K562 (cell line): ENCODE measurements at regions not wholly inside any gene's neighbourhood (a gene's known extent, or its start where the extent isn't known, plus 50 kb on each side); places are given as distances from the start of the nearest gene placed in this dataset.
A peak's percentile ranks its signal among the peaks of the same experiment; 100 is the strongest.

Experiments
- BRF1 ChIP-seq: IDR thresholded peaks from 3 replicates; pipeline ENCODE4 v1.6.1; 2011; ENCODE audit warnings: borderline replicate concordance, mild to moderate bottlenecking; ENCODE audit not compliant: insufficient read length; ENCODE audit errors: extremely low read depth
- CBX5 ChIP-seq: IDR thresholded peaks from 2 replicates; pipeline ENCODE4 v1.6.1; 2014; ENCODE audit warnings: low read depth, borderline replicate concordance
- CEBPB ChIP-seq: fragments of 450-650 bp; IDR thresholded peaks from 2 replicates; pipeline ENCODE4 v1.6.1; 2016; ENCODE audit warnings: missing genetic modification characterization, missing compliant biosample characterization
- CHD2 ChIP-seq: IDR thresholded peaks from 2 replicates; pipeline ENCODE4 v1.6.1; 2011; ENCODE audit warnings: low read depth, low read length
- FOXA1 ChIP-seq: fragments of 450-650 bp; IDR thresholded peaks from 2 replicates; pipeline ENCODE4 v1.6.1; 2016; ENCODE audit warnings: mild to moderate bottlenecking, borderline replicate concordance
- FOXJ3 ChIP-seq: sonication (generic); formaldehyde crosslinking; IDR thresholded peaks from 2 replicates; pipeline ENCODE4 v1.4.0; 2020; ENCODE audit warnings: mild to moderate bottlenecking, missing genetic modification reagents
- HNRNPH1 ChIP-seq: fragments of 200-400 bp; formaldehyde crosslinking; optimal IDR thresholded peaks from 2 replicates; pipeline ENCODE3; 2017; ENCODE audit warnings: low read depth, mild to moderate bottlenecking, low read length, moderate library complexity
- ILK ChIP-seq: fragments of 450-650 bp; IDR thresholded peaks from 2 replicates; pipeline ENCODE4 v1.6.1; 2016; ENCODE audit warnings: missing genetic modification characterization, low read depth, mild to moderate bottlenecking, missing compliant biosample characterization, moderate library complexity, borderline replicate concordance
- KAT8 ChIP-seq: fragments of 450-650 bp; IDR thresholded peaks from 2 replicates; pipeline ENCODE4 v1.6.1; 2016; ENCODE audit warnings: low read depth, mild to moderate bottlenecking
- MLX ChIP-seq, 2 experiments: fragments of 450-650 bp in 1 of 2; sonication (generic) in 1 of 2; formaldehyde crosslinking; conservative IDR thresholded peaks; 2 replicates each; pipeline versions ENCODE4 v1.4.0 to v1.8.1; 2020 to 2022; ENCODE audit warnings: mild to moderate bottlenecking in 1 of 2, missing genetic modification reagents in 1 of 2
- NCOA2 ChIP-seq, 2 experiments: fragments of 450-650 bp; IDR thresholded peaks; 2 replicates each; pipeline ENCODE4 v1.6.1; 2018; ENCODE audit warnings: mild to moderate bottlenecking in 2 of 2, moderate library complexity in 1 of 2; ENCODE audit not compliant: partially characterized antibody in 2 of 2
- NFRKB ChIP-seq: fragments of 450-650 bp; IDR thresholded peaks from 2 replicates; pipeline ENCODE4 v1.6.1; 2016; ENCODE audit warnings: low read depth
- NR1H2 ChIP-seq: sonication (generic); formaldehyde crosslinking; IDR thresholded peaks from 2 replicates; pipeline ENCODE4 v1.4.0; 2020; ENCODE audit warnings: mild to moderate bottlenecking, missing genetic modification reagents
- NRF1 ChIP-seq, 2 experiments: fragments of 450-650 bp; IDR thresholded peaks in 1 of 2; conservative IDR thresholded peaks in 1 of 2; 2 replicates each; pipeline ENCODE4 v1.6.1; 2014; ENCODE audit warnings: mild to moderate bottlenecking in 2 of 2
- POLR2G ChIP-seq: fragments of 200-400 bp; formaldehyde crosslinking; IDR thresholded peaks from 2 replicates; pipeline ENCODE4 v1.6.1; 2017; ENCODE audit warnings: low read depth, mild to moderate bottlenecking, antibody characterized with exemption, low read length, moderate library complexity
- RBFOX2 ChIP-seq: fragments of 200-400 bp; formaldehyde crosslinking; IDR thresholded peaks from 2 replicates; pipeline ENCODE4 v1.6.1; 2017; ENCODE audit warnings: low read depth, mild to moderate bottlenecking, low read length, moderate library complexity
- SMARCA4 ChIP-seq: fragments of 450-650 bp; IDR thresholded peaks from 2 replicates; pipeline ENCODE4 v1.6.1; 2016
- SMARCE1 ChIP-seq: fragments of 450-650 bp; IDR thresholded peaks from 2 replicates; pipeline ENCODE4 v1.7.1; 2016; ENCODE audit warnings: mild to moderate bottlenecking
- ZFX ChIP-seq: sonication (generic); formaldehyde crosslinking; IDR thresholded peaks from 2 replicates; pipeline ENCODE4 v1.8.0; 2022; ENCODE audit warnings: mild to moderate bottlenecking, missing genetic modification reagents, moderate library complexity
- ZNF324 ChIP-seq: fragments of 250-450 bp; sonication (Bioruptor Pico); IDR thresholded peaks from 2 replicates; pipeline ENCODE4 v1.4.0; 2020; ENCODE audit warnings: mild to moderate bottlenecking
- ZNF511 ChIP-seq: sonication (generic); formaldehyde crosslinking; IDR thresholded peaks from 2 replicates; pipeline ENCODE4 v1.8.0; 2022; ENCODE audit warnings: mild to moderate bottlenecking, missing genetic modification reagents
- TF ChIP-seq, protein P1 (sequence below), 2 experiments: fragments of 150-350 bp in 1 of 2; IDR thresholded peaks; 2 replicates each; pipeline ENCODE4 v1.6.1; 2012 to 2016; ENCODE audit warnings: low read depth in 2 of 2, low read length in 2 of 2, mild to moderate bottlenecking in 1 of 2, moderate library complexity in 1 of 2
- TF ChIP-seq, protein P2 (sequence below): fragments of 450-650 bp; IDR thresholded peaks from one replicate; pipeline ENCODE4 v1.6.1; 2018; ENCODE audit warnings: mild to moderate bottlenecking, moderate library complexity; ENCODE audit not compliant: partially characterized antibody

DNA sequence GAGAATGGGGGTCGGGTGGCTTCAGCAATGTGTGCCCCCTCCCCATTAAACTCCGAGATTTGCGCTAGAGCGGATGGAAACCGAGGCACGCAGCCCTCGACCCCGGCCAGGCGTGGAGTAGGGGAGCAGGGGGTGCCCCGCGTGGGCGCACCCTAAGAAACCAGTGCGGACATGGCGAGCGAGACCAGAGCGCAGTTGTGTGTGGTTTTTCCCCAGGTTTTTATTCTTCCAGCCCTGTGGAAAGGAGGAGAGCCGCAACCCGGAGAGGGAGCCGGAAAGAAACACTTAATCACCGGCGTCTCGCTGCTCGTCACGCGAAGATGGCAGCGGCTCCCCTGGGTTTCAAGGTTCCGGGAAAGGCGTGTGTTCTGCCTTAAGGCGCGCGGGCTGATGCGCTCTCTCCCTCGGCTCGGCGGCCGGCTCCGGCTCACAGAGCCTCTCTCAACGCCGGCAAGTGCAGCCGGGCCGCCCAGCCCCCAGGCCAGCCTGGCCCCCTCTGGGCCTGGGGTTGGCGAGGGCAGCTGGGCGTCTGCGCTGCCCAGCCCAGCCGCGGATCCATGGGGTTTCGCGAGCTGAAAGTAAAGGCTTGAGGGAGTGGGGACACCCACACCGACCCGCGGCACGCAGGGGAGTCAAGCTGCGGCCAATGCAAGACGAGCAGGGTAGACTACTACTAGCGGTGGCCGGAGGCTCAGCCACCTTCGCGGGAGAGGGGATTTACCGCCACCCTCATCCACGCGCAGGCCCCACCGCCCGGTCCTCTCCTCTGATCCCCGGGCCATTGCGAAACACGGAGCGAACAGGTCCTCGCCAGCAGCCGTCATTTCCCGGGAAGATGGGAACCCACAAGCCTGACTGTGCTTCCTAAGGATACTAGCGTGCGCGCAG is 74.0 kb upstream of the BCOR start (continued):
- TF ChIP-seq NR1H2 (no peak), CBX5 (no peak), NFRKB (no peak; the same call in 1 of the 2 replicates), CEBPB (tag) (peak; percentile 90), ZNF511 (CRISPR knock-in tag) (0 out of 2 replicates have a peak, but pooled peaks have one; percentile 34), FOXA1 (no peak), RBFOX2 (no peak), NCOA2 (IDR thresholded peaks at IDR 0.05; ENCODE audit: partially characterized antibody in 2 of 2) (no peak), SMARCE1 (no peak), ZFX (peak; percentile 66), ILK (tag) (no peak), HNRNPH1 (no peak), ZNF324 (no peak), SMARCA4 (no peak), NRF1 (conservative IDR thresholded peaks at IDR 0.05 in 1 of 2, IDR thresholded peaks at IDR 0.05 in 1 of 2) (no peak), CHD2 (no peak), MLX (CRISPR knock-in tag; conservative IDR thresholded peaks at IDR 0.05) (no peak), BRF1 (no peak), KAT8 (no peak), POLR2G (no peak), FOXJ3 (CRISPR knock-in tag) (no peak)
- TF ChIP-seq, protein P1, sequence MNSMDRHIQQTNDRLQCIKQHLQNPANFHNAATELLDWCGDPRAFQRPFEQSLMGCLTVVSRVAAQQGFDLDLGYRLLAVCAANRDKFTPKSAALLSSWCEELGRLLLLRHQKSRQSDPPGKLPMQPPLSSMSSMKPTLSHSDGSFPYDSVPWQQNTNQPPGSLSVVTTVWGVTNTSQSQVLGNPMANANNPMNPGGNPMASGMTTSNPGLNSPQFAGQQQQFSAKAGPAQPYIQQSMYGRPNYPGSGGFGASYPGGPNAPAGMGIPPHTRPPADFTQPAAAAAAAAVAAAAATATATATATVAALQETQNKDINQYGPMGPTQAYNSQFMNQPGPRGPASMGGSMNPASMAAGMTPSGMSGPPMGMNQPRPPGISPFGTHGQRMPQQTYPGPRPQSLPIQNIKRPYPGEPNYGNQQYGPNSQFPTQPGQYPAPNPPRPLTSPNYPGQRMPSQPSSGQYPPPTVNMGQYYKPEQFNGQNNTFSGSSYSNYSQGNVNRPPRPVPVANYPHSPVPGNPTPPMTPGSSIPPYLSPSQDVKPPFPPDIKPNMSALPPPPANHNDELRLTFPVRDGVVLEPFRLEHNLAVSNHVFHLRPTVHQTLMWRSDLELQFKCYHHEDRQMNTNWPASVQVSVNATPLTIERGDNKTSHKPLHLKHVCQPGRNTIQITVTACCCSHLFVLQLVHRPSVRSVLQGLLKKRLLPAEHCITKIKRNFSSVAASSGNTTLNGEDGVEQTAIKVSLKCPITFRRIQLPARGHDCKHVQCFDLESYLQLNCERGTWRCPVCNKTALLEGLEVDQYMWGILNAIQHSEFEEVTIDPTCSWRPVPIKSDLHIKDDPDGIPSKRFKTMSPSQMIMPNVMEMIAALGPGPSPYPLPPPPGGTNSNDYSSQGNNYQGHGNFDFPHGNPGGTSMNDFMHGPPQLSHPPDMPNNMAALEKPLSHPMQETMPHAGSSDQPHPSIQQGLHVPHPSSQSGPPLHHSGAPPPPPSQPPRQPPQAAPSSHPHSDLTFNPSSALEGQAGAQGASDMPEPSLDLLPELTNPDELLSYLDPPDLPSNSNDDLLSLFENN (IDR thresholded peaks at IDR 0.05; ENCODE audit: low read depth in 2 of 2, low read length in 2 of 2) = no peak
- TF ChIP-seq, protein P2, sequence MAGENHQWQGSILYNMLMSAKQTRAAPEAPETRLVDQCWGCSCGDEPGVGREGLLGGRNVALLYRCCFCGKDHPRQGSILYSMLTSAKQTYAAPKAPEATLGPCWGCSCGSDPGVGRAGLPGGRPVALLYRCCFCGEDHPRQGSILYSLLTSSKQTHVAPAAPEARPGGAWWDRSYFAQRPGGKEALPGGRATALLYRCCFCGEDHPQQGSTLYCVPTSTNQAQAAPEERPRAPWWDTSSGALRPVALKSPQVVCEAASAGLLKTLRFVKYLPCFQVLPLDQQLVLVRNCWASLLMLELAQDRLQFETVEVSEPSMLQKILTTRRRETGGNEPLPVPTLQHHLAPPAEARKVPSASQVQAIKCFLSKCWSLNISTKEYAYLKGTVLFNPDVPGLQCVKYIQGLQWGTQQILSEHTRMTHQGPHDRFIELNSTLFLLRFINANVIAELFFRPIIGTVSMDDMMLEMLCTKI = no peak
